GF-D8 (cell line): ENCODE measurements at regions not wholly inside any gene's neighbourhood (a gene's known extent, or its start where the extent isn't known, plus 50 kb on each side); places are given as distances from the start of the nearest gene placed in this dataset.

ENCODE experiments used
- DNase-seq: peaks from one replicate; lab custom pipeline; 2025; lab: John Stamatoyannopoulos, UW

- no peak for DNase-seq
Observed at GRCh38 chr20:7650086-7650879, 290.0 kb downstream of the HAO1 start.

- no peak for DNase-seq
Observed at GRCh38 chr20:7654231-7654630, 286.0 kb downstream of the HAO1 start.

- no peak for DNase-seq
Observed at GRCh38 chr20:7656687-7657467, 283.4 kb downstream of the HAO1 start.

GRCh38 chr20:7657569-7657968, 282.7 kb downstream of the HAO1 start:
- no peak for DNase-seq

DNA sequence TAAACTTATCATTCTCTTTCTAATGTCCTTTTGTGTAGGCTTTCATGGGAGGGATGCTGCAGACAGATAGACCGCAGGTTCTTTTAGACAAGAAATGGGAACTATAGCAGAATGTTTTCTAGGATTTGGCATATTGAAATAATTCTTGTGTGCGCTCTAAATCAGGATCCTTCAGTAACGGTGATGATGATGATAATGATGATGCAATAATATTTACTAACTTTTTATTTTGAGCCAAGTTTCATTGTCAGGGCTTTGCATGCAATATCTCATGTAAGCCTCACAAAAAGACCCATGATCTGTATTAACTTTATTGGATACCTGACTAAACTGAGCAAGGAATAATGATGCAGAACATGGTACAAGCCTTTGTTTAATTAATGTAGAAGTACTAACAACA, 280.1 kb downstream of the HAO1 start:
- DNase-seq = no peak

DNA sequence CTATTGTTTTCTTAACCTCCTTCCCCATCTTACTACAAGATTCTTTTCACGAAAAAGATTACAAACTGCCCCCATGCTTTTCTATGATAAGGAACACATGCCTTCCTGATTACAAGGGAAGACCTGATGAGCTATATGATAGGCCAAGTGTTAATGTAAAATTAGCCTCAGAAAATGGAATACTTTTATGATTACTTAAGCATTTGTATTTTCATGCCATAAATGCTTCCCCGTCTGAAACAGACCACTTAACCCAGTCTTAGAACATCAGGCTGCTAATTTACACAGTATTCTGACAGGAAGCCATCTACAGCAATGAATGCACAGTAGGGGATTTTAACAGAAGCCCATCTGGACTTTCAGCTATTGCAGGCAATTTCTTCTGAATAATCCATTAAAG, 274.9 kb downstream of the HAO1 start:
- no peak for DNase-seq

DNA sequence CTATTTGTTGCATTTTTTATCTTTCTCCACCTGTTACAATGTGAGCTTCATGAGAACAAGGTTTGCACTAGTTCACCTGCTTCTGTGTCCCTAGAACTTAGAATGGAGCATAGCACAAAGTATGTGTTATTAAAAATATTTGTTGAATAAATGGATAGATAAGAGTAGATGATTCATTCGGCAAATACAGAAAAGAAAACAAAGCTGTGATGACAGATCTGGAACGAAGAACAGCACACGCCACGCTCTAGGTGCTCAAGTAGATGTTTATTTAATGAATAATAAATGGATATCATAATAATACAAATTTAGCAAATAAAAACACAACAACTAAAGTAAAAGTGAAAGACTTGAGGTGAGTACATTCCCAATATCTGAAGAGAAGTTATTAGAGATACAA, 273.1 kb downstream of the HAO1 start:
- no peak for DNase-seq

DNA sequence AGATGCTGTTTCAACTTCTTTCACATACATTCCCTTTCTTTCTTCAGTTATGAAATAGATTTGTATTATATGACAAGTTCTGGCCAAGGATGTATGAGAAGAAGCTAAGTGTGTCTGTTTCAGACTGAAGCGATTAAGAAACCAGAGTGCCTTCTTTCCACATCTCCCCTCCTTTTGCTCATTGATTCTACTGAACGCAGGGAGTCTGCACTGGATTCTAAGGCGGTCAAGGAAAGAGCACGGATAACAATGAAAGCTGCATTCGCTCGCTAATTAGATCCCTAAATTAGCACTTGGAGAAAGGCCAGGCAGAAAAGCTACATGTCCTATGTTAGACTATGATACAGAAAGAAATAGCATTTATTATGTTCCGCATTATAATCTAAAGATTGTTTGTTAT, 267.7 kb downstream of the HAO1 start:
- no peak for DNase-seq

- no peak for DNase-seq
Observed at GRCh38 chr20:7673841-7674240, 266.4 kb downstream of the HAO1 start.

DNA sequence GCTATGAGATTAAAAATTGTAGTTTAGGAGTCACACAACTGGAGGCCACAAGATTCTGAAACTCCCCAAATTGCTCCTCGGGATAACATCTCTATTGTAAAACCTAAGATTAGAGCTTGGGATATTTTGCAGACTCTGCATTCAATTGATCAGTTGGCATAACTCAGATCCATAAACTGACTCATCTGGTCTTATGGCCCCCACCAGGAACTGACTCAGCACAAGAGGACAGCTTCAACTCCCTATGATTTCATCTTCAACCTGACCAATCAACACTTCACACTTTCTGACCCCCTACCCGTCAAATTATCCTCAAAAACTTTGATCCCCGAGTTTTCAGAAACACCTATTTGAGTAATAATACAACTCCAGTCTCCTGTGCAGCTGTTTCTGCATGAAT, 257.3 kb downstream of the HAO1 start:
- DNase-seq = no peak

GRCh38 chr20:7687065-7687464, 253.2 kb downstream of the HAO1 start:
- no peak for DNase-seq

DNA sequence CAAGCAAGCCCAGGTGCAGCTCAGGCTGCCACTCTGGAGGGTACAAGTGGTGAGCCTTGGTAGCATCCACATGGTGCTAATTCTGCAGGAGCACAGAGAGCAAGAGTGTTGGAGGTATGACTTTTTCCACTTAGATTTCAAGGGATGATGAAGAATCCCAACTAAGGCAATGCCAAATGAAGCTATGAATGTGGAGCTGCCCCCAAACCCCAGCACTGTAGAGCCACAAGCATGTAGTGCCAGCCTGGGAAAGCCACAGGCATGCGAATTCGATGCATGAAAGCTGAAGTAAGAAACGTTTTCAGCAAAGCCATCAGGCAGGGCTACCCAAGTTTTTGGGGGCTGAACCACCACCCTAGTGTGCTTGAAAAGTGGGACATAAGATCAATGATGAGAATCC, 251.1 kb downstream of the HAO1 start:
- no peak for DNase-seq

DNA sequence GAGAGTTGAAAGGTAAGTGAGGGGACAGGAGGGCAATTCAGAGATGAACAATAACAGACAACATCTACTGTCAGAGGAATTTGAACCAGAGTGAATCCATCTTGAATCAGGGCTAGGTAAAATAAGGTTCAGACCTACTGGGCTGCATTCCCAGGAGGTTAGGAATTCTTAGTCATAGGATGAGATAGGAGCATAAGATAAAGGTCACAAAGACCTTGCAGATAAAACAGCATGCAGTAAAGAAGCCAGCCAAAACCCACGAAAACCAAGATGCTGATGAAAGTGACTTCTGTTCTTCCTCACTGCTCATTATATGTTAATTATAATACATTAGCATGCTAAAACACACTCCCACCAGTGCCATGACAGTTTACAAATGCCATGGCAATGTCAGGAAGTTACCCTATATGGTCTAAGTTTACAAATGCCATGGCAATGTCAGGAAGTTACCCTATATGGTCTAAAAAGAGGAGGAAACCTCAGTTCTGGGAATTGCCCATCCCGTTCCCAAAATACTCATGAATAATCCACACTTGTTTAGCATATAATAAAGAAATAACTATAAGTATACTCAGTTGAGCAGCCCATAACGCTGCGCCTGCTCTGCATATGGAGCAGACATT, 248.5 kb downstream of the HAO1 start:
- DNase-seq = no peak

DNA sequence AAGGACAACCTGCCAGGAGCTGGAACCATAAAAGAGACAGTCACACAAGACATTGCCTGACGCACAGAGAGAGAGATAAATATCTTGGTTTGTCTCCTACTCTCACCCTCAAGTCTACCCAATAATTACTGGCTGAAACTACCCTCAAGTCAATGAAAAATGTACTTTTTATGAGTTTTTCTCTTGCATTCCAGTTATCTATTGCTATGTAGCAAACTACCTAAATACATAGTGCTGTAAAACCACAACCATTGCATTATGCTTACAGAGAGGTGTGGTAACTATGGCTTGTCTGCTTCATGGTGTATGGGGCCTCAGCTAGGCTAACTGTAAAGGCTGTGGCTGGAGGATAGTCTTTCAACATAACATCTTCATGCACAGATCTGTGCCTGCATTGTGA, 247.8 kb downstream of the HAO1 start:
- no peak for DNase-seq

- no peak for DNase-seq
Observed at GRCh38 chr20:7693761-7694160, 246.5 kb downstream of the HAO1 start.

DNA sequence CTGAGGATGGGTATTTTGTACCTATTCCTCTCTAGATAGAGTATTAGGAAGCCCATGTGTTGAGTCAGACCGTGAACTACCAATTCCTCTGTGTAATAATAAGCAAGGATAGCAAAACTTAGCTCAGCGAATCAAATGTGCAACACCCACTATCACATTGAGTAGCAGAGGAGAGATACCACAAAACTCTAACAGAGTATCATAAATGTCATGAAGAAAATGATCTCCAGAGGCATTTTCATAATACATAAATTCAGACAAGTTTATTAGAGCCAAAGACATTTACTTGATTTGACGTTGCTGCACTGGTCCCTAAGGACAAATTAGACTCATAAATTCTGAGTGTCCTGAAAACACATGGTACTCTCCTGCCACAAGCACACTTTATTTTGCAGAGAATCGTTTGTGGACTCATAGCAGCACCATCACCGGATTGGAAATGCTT, 245.2 kb downstream of the HAO1 start:
- no peak for DNase-seq

- DNase-seq = no peak
Observed at GRCh38 chr20:7695635-7696034, 244.6 kb downstream of the HAO1 start.

DNA sequence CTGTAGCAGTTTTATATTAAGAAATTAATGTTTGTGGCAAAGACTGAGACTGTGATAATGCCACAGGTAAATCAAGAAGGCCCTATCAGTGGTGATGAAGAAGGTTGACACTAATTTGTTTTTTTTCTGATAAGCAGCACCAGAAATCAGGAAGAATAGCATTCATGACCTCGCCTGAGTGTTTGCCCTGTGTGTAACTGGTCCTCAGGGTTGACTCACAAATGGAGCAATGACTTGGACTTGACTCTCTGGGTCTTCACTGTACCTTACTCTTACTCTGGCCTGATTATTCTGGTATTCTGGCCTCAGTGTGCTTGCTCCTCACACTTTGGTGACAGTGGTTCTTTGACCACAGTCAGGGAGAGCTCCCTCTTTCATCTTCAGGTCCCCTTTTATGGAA, 243.9 kb downstream of the HAO1 start:
- DNase-seq = no peak

- no peak for DNase-seq
Observed at GRCh38 chr20:7702141-7702540, 238.1 kb downstream of the HAO1 start.

- DNase-seq = no peak
Observed at GRCh38 chr20:7703551-7703961, 236.7 kb downstream of the HAO1 start.

DNA sequence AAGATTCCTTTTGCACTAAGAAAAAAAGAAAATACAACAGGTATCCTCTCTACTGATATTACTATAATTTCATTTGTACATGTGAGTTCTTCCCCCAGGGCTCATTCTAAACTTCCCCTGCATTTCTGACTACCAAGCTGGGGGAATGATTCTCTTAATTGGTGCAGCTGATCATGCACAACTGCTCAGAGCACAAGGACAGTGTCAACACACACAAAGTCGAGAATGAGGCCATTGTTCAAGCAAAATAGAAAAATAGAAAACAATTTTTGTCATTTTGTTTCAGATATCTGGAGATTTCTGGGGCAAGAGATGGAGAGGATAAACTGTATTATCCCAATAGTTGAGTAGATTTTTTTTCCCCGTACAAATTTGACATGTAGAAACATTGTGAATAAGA, 236.3 kb downstream of the HAO1 start:
- DNase-seq = no peak

DNA sequence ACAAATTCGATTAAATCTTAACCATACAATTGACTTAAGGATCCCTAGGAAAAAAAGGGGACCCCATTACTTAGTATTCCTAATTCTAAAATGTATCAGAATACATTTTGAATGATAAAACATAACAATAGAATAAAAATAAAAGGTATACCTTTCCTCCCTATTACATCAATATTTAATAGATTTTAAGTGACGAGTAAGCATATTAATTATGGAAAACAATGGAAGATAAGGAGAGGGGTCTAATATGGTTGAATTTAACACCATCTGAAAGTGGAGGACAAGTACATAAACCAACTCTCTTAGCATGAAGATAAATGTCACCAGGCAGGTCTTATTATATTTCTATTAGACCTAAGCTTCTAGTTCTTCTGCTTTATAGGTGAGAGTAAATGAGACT, 232.1 kb downstream of the HAO1 start:
- DNase-seq = no peak

DNA sequence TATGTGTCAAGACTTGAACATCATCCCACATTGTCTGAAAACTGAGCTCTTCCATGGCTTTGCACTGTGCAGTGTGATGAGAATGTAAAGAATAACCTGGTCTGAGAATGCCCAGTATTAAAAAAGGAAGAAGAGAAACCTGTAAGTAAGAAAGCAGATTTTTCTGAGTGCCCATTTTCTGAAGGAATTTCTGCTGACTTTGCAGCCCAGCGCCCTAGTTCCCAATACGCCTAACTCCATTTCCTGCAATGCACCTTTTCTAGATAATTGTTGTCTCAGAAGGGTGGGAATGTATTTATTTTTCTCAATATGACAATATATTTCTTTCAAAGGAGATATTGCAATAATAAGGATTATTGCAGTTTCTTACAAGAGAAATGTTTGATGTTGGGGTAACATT, 231.5 kb downstream of the HAO1 start:
- no peak for DNase-seq
